ENCODE measurements at regions not wholly inside any gene's neighbourhood (a gene's known extent, or its start where the extent isn't known, plus 50 kb on each side); places are given as distances from the start of the nearest gene placed in this dataset.

DNA sequence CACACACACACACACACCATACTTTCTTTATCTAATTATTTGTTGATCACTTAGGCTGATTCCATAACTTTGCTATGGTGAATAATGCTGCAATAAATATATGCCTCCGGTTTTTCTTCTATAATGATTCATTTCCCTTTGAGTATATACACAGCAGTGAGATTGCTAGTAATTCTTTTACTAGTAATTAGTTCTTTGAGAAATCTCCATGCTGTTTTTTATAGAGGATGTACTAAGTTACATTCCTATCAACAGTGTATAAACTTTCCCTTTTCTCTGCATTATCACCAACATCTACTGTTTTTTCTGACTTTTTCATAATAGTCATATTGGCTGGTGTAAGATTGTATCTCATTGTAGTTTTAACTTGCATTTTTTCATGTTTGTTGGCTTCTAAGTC, 1405.1 kb downstream of the PCDH9 start (continued):
- TF ChIP-seq PRDM15 (CRISPR knock-in tag; IDR thresholded peaks at IDR 0.05) (no peak), CTCF (IDR thresholded peaks at IDR 0.05 in 2 of 3, conservative IDR thresholded peaks at IDR 0.05 in 1 of 3; ENCODE audit: control insufficient read depth in 2 of 3, extremely low read depth in 1 of 3, insufficient read depth in 1 of 3, low read depth in 3 of 3, low read length in 3 of 3) (no peak), SP1 (IDR thresholded peaks at IDR 0.05; ENCODE audit: low read depth, low read length) (no peak), IRF4 (IDR thresholded peaks at IDR 0.05; ENCODE audit: low read depth, low read length) (no peak), TARDBP (IDR thresholded peaks at IDR 0.05; ENCODE audit: borderline replicate concordance) (no peak), REST (IDR thresholded peaks at IDR 0.05; ENCODE audit: low read depth, low read length) (no peak), NR2F1 (conservative IDR thresholded peaks at IDR 0.05) (no peak)
- TF ChIP-seq, protein P1, sequence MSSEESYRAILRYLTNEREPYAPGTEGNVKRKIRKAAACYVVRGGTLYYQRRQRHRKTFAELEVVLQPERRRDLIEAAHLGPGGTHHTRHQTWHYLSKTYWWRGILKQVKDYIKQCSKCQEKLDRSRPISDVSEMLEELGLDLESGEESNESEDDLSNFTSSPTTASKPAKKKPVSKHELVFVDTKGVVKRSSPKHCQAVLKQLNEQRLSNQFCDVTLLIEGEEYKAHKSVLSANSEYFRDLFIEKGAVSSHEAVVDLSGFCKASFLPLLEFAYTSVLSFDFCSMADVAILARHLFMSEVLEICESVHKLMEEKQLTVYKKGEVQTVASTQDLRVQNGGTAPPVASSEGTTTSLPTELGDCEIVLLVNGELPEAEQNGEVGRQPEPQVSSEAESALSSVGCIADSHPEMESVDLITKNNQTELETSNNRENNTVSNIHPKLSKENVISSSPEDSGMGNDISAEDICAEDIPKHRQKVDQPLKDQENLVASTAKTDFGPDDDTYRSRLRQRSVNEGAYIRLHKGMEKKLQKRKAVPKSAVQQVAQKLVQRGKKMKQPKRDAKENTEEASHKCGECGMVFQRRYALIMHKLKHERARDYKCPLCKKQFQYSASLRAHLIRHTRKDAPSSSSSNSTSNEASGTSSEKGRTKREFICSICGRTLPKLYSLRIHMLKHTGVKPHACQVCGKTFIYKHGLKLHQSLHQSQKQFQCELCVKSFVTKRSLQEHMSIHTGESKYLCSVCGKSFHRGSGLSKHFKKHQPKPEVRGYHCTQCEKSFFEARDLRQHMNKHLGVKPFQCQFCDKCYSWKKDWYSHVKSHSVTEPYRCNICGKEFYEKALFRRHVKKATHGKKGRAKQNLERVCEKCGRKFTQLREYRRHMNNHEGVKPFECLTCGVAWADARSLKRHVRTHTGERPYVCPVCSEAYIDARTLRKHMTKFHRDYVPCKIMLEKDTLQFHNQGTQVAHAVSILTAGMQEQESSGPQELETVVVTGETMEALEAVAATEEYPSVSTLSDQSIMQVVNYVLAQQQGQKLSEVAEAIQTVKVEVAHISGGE (CRISPR knock-in tag; IDR thresholded peaks at IDR 0.05): no peak
- TF ChIP-seq, protein P2, sequence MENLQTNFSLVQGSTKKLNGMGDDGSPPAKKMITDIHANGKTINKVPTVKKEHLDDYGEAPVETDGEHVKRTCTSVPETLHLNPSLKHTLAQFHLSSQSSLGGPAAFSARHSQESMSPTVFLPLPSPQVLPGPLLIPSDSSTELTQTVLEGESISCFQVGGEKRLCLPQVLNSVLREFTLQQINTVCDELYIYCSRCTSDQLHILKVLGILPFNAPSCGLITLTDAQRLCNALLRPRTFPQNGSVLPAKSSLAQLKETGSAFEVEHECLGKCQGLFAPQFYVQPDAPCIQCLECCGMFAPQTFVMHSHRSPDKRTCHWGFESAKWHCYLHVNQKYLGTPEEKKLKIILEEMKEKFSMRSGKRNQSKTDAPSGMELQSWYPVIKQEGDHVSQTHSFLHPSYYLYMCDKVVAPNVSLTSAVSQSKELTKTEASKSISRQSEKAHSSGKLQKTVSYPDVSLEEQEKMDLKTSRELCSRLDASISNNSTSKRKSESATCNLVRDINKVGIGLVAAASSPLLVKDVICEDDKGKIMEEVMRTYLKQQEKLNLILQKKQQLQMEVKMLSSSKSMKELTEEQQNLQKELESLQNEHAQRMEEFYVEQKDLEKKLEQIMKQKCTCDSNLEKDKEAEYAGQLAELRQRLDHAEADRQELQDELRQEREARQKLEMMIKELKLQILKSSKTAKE (IDR thresholded peaks at IDR 0.05; ENCODE audit: low read depth, poor library complexity, severe bottlenecking): no peak
- TF ChIP-seq, protein P3, sequence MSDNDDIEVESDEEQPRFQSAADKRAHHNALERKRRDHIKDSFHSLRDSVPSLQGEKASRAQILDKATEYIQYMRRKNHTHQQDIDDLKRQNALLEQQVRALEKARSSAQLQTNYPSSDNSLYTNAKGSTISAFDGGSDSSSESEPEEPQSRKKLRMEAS (IDR thresholded peaks at IDR 0.05; ENCODE audit: low read depth, low read length): no peak
